ENCODE measurements at regions not wholly inside any gene's neighbourhood (a gene's known extent, or its start where the extent isn't known, plus 50 kb on each side); places are given as distances from the start of the nearest gene placed in this dataset.

- TF ChIP-seq CTCF (IDR thresholded peaks at IDR 0.05; ENCODE audit: poor library complexity, severe bottlenecking) (no peak), EZH2 (IDR thresholded peaks at IDR 0.05; ENCODE audit: borderline replicate concordance, insufficient read depth, low read length, poor library complexity, severe bottlenecking) (no peak)
Measured at GRCh38 chr9:135356021-135356420, 123.6 kb upstream of the PPP1R26 start.
